Activated T-helper 1 cell treated with anti-CD3 and anti-CD28 coated beads, Interleukin-2, amount 50 U/mL, for 16 hours (primary cell): ENCODE measurements at regions not wholly inside any gene's neighbourhood (a gene's known extent, or its start where the extent isn't known, plus 50 kb on each side); places are given as distances from the start of the nearest gene placed in this dataset.

Experiments
- DNase-seq, 2 donors: peaks; one replicate each; pipeline ENCODE4 v3.0.0-alpha.2; 2020; ENCODE audit warnings: low read depth in 1 of 2, low spot score in 1 of 2

- no peak for DNase-seq
Measured at GRCh38 chr21:43318841-43319781, 107.8 kb downstream of the SIK1 start.

- DNase-seq: no peak
Measured at GRCh38 chr21:43318368-43318767, 108.6 kb downstream of the SIK1 start.

GRCh38 chr21:43317959-43318358 lies 109.0 kb downstream of the SIK1 start:
- DNase-seq: no peak

- no peak for DNase-seq
Measured at GRCh38 chr21:43317254-43317748, 109.6 kb downstream of the SIK1 start.

GRCh38 chr21:43316156-43316845 lies 110.6 kb downstream of the SIK1 start:
- DNase-seq: no peak

GRCh38 chr21:43315244-43316137 lies 111.4 kb downstream of the SIK1 start:
- DNase-seq: no peak

GRCh38 chr21:43313939-43314405 lies 113.0 kb downstream of the SIK1 start:
- no peak for DNase-seq

- no peak for DNase-seq
Measured at GRCh38 chr21:43313221-43313938, 113.6 kb downstream of the SIK1 start.

- DNase-seq: no peak
Measured at GRCh38 chr21:43312751-43313169, 114.2 kb downstream of the SIK1 start.

- DNase-seq: no peak
Measured at GRCh38 chr21:43312011-43312410, 114.9 kb downstream of the SIK1 start.

GRCh38 chr21:43311301-43311817 lies 115.6 kb downstream of the SIK1 start:
- no peak for DNase-seq

- DNase-seq: no peak
Measured at GRCh38 chr21:43308815-43309283, 118.1 kb downstream of the SIK1 start.

GRCh38 chr21:43308101-43308814 lies 118.7 kb downstream of the SIK1 start:
- no peak for DNase-seq

- no peak for DNase-seq
Measured at GRCh38 chr21:43307677-43308070, 119.3 kb downstream of the SIK1 start.

GRCh38 chr21:43306911-43307676 lies 119.8 kb downstream of the SIK1 start:
- no peak for DNase-seq

- no peak for DNase-seq
Measured at GRCh38 chr21:43306391-43306790, 120.5 kb downstream of the SIK1 start.

GRCh38 chr21:43305811-43306311 lies 121.1 kb downstream of the SIK1 start:
- DNase-seq: no peak

- no peak for DNase-seq
Measured at GRCh38 chr21:43305336-43305665, 121.6 kb downstream of the SIK1 start.
